Activated CD4-positive, alpha-beta T cell treated with anti-CD3 and anti-CD28 coated beads for 36 hours (primary cell): ENCODE measurements at regions not wholly inside any gene's neighbourhood (a gene's known extent, or its start where the extent isn't known, plus 50 kb on each side); places are given as distances from the start of the nearest gene placed in this dataset.

ENCODE experiments used
- ATAC-seq: fragments of 200-7000 bp; cut with Tn5 transposase; one replicate; pipeline ENCODE4 v1.10.0; 2021; ENCODE audit warnings: mild to moderate bottlenecking, moderate library complexity
- CTCF ChIA-PET: fragments of 350-600 bp; sonication (Branson Sonifier 250); formaldehyde crosslinking; loops from one replicate; lab custom pipeline; 2021; ENCODE audit warnings: antibody characterized with exemption; lab: Charles Lee
- POLR2A ChIA-PET: fragments of 350-600 bp; sonication (Branson Sonifier 250); formaldehyde crosslinking; loops from one replicate; lab custom pipeline; 2021; ENCODE audit warnings: antibody characterized with exemption, inconsistent platforms; lab: Charles Lee
- DNase-seq: peaks from one replicate; pipeline ENCODE4 v3.0.0-alpha.2; 2020
- H3K27ac Mint-ChIP-seq: one replicate; pipeline ENCODE4 v1.8.0; 2021; ENCODE audit warnings: mixed read lengths
- H3K27me3 Mint-ChIP-seq: one replicate; pipeline ENCODE4 v1.8.0; 2021; ENCODE audit warnings: mixed read lengths
- H3K36me3 Mint-ChIP-seq: one replicate; pipeline ENCODE4 v1.8.0; 2021; ENCODE audit warnings: low read depth, mixed read lengths
- H3K4me1 Mint-ChIP-seq: one replicate; pipeline ENCODE4 v1.8.0; 2021; ENCODE audit warnings: mixed read lengths
- H3K4me3 Mint-ChIP-seq: one replicate; pipeline ENCODE4 v1.8.0; 2021; ENCODE audit warnings: mild to moderate bottlenecking, moderate library complexity, mixed read lengths
- H3K9me3 Mint-ChIP-seq: one replicate; pipeline ENCODE4 v1.8.0; 2021; ENCODE audit warnings: low read depth, mixed read lengths
- intact Hi-C, 2 experiments: fragments of 100-400 bp; cut with DNase I in 1 of 2; cut with micrococcal nuclease in 1 of 2; formaldehyde crosslinking; loops; one replicate each; pipeline versions ENCODE4 v1.14.2 to v1.15.1; 2022 to 2024; cut with DNase I, micrococcal nuclease

GRCh38 chr13:103246581-103247200, 180.5 kb upstream of the SLC10A2 start:
- intact Hi-C loops, result no loop called here
- H3K9me3 Mint-ChIP-seq, result no peaks in the 10 kb centered on the region
- H3K36me3 Mint-ChIP-seq, result no peaks in the 10 kb centered on the region
- ChIA-PET POLR2A (interaction anchor here (0.6 kb wide), 2 partner anchors 21 to 48 kb away, joined by 3 read pairs; no protein-coding TSS in a partner anchor), CTCF (no interaction called here)
- no peak for DNase-seq
- no peak for ATAC-seq
- no peak overlapping the region for H3K4me3 Mint-ChIP-seq
- H3K4me1 Mint-ChIP-seq, result no peaks in the 10 kb centered on the region
- no peak overlapping the region for H3K27ac Mint-ChIP-seq
- H3K27me3 Mint-ChIP-seq, result peaks cover 2% of the 10 kb centered on the region

GRCh38 chr13:103243495-103243894, 177.3 kb upstream of the SLC10A2 start:
- Mint-ChIP-seq H3K27ac (no peak overlapping the region), H3K4me3 (no peak overlapping the region)
- POLR2A ChIA-PET, result no interaction called here

GRCh38 chr13:103238441-103238840, 172.2 kb upstream of the SLC10A2 start:
- no peak overlapping the region for H3K27ac Mint-ChIP-seq
- no peaks in the 10 kb centered on the region for H3K27me3 Mint-ChIP-seq
- H3K9me3 Mint-ChIP-seq, result peaks cover under 1% of the 10 kb centered on the region
- no peaks in the 10 kb centered on the region for H3K36me3 Mint-ChIP-seq
- H3K4me1 Mint-ChIP-seq, result no peaks in the 10 kb centered on the region
- intact Hi-C loops, result no loop called here
- no peak overlapping the region for H3K4me3 Mint-ChIP-seq
- no peak for DNase-seq
- ChIA-PET CTCF (no interaction called here), POLR2A (no interaction called here)
- no peak for ATAC-seq

More at GRCh38 chr13:103243495-103243894, 177.3 kb upstream of the SLC10A2 start:
- H3K36me3 Mint-ChIP-seq, result no peaks in the 10 kb centered on the region
- H3K4me1 Mint-ChIP-seq, result no peaks in the 10 kb centered on the region
- intact Hi-C loops, result no loop called here
- ATAC-seq (no peak), DNase-seq (no peak)
- H3K9me3 Mint-ChIP-seq, result no peaks in the 10 kb centered on the region
- H3K27me3 Mint-ChIP-seq, result peaks cover 2% of the 10 kb centered on the region
- CTCF ChIA-PET, result no interaction called here

DNA sequence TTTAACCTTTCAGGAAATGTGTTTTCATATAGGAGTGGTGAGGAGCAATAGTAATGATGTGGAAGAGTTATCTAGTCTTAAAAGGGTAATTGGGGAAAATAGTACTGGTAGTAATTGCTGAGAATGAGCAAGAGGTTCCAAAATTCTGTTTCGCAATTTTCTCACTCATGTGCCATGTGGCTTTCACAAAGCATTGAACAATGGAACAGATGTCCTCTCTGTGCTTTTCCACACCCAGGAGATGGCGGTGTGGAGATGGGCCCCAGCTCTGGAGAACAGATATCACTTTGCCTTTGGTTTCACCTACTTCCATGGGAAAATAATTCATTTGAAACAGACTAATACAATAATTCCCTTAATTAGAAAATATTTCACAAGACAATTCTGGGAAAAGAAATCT, 170.0 kb upstream of the SLC10A2 start:
- Mint-ChIP-seq H3K27me3 (peaks cover 2% of the 10 kb centered on the region), H3K4me1 (no peaks in the 10 kb centered on the region), H3K27ac (no peak overlapping the region), H3K36me3 (no peaks in the 10 kb centered on the region), H3K9me3 (peaks cover 6% of the 10 kb centered on the region), H3K4me3 (no peak overlapping the region)
- ATAC-seq (no peak), DNase-seq (no peak)
- intact Hi-C loops, result no loop called here
- POLR2A ChIA-PET, result no interaction called here
- CTCF ChIA-PET, result no interaction called here

DNA sequence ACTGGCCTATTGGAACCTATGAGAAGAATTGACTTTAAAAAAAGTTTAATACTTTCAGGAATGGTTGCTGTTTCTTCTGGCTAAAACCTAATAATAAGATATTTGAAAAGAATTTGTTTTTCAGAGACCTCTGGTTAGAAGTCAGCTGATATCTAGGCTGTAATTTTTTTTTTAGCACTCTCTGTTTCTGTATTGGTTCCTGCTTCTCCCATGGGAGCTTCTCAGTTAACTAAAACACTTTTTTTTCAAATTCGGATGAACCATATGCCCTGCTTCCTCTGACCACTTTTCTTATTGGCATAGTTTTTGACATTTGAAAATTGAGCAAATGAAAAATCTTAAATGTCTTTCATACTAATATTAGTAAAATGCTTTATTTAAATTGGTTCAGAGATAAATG, 163.5 kb upstream of the SLC10A2 start:
- ChIA-PET POLR2A (no interaction called here), CTCF (no interaction called here)
- no peaks in the 10 kb centered on the region for H3K36me3 Mint-ChIP-seq
- H3K4me1 Mint-ChIP-seq, result no peaks in the 10 kb centered on the region
- intact Hi-C loops, result no loop called here
- peaks cover 2% of the 10 kb centered on the region for H3K27me3 Mint-ChIP-seq
- H3K27ac Mint-ChIP-seq, result no peak overlapping the region
- H3K4me3 Mint-ChIP-seq, result no peak overlapping the region
- H3K9me3 Mint-ChIP-seq, result peaks cover 9% of the 10 kb centered on the region
- no peak for ATAC-seq
- no peak for DNase-seq

DNA sequence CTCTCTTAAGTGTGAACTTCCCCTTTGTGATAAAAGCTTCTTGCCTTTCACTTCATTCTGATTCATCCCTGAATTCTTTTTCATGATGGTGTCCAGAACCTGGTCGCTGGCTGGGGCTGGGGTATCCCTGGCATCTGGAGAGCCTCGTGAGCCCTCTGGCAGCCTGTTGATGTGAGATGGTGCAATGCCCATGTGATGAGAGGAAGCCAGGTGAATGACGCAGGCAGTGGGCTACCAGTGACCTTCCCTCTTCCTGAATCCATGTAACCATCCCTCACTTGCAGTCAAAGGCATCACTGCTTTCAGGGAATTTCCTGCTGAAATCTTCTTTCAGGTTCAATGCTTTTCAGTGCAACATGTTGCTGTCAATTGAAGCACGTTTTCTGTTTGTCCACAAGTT, 158.6 kb upstream of the SLC10A2 start:
- DNase-seq (no peak), ATAC-seq (no peak)
- Mint-ChIP-seq H3K9me3 (no peaks in the 10 kb centered on the region), H3K4me1 (no peaks in the 10 kb centered on the region), H3K27me3 (peaks cover 1% of the 10 kb centered on the region), H3K36me3 (no peaks in the 10 kb centered on the region), H3K4me3 (no peak overlapping the region), H3K27ac (no peak overlapping the region)
- intact Hi-C loops, result no loop called here
- POLR2A ChIA-PET, result no interaction called here
- CTCF ChIA-PET, result no interaction called here

- ChIA-PET CTCF (no interaction called here), POLR2A (no interaction called here)
- no peaks in the 10 kb centered on the region for H3K9me3 Mint-ChIP-seq
- no peaks in the 10 kb centered on the region for H3K36me3 Mint-ChIP-seq
- intact Hi-C loops, result no loop called here
- no peak overlapping the region for H3K27ac Mint-ChIP-seq
- peaks cover 1% of the 10 kb centered on the region for H3K27me3 Mint-ChIP-seq
- H3K4me1 Mint-ChIP-seq, result no peaks in the 10 kb centered on the region
- no peak overlapping the region for H3K4me3 Mint-ChIP-seq
- DNase-seq, result no peak
- no peak for ATAC-seq
Measured at GRCh38 chr13:103222683-103223082, 156.5 kb upstream of the SLC10A2 start.

DNA sequence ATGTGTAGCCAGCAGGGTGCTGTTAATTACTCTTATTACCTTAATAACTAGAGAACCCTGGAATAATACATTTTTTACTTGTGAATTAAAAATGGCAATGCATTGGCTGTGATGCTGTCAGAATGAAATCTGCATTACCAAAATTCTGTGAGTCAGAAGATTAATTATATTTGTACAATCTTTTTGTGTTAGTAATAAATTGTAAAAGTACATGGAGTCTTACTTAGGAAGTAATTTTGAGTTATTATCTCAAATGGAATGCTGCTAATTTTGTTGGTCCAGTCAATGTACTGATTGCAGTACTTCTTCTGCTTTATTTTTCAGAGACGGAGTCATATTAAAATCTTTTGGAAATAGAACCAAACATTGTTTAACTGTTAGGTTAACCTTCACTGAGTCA, 152.0 kb upstream of the SLC10A2 start:
- H3K36me3 Mint-ChIP-seq, result no peaks in the 10 kb centered on the region
- ATAC-seq (no peak), DNase-seq (no peak)
- H3K9me3 Mint-ChIP-seq, result no peaks in the 10 kb centered on the region
- H3K4me1 Mint-ChIP-seq, result no peaks in the 10 kb centered on the region
- H3K27me3 Mint-ChIP-seq, result peaks cover 1% of the 10 kb centered on the region
- POLR2A ChIA-PET, result no interaction called here
- CTCF ChIA-PET, result no interaction called here
- H3K4me3 Mint-ChIP-seq, result no peak overlapping the region
- intact Hi-C loops, result no loop called here
- H3K27ac Mint-ChIP-seq, result no peak overlapping the region

- intact Hi-C loops, result no loop called here
- Mint-ChIP-seq H3K9me3 (no peaks in the 10 kb centered on the region), H3K4me3 (no peak overlapping the region), H3K36me3 (no peaks in the 10 kb centered on the region), H3K4me1 (no peaks in the 10 kb centered on the region), H3K27me3 (no peaks in the 10 kb centered on the region), H3K27ac (no peak overlapping the region)
- ChIA-PET POLR2A (no interaction called here), CTCF (no interaction called here)
- ATAC-seq (no peak), DNase-seq (no peak)
Measured at GRCh38 chr13:103213152-103213551, 146.9 kb upstream of the SLC10A2 start.

DNA sequence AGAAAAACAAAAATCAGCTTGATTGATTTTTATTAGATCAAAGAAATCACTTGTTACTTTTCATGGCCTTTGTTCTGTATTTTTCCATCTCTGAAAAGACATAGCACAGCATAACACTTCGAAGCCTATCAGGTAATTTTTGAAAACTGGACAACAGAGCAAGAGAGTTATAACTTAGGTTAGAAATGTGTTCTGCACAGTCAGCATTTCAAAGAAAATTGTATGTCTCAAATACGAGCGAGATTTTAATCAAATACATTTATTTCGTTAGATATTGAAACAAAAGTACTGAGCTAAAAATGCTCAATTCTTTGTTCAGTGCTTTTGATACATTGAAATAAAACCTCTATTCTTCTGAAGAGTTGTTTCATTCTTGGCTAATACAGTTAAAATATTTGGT, 144.1 kb upstream of the SLC10A2 start:
- no peak for ATAC-seq
- Mint-ChIP-seq H3K4me3 (no peak overlapping the region), H3K9me3 (no peaks in the 10 kb centered on the region), H3K4me1 (no peaks in the 10 kb centered on the region), H3K27me3 (no peaks in the 10 kb centered on the region), H3K27ac (no peak overlapping the region), H3K36me3 (no peaks in the 10 kb centered on the region)
- ChIA-PET CTCF (no interaction called here), POLR2A (no interaction called here)
- intact Hi-C loops, result no loop called here
- DNase-seq, result no peak

- no peak overlapping the region for H3K4me3 Mint-ChIP-seq
- no peaks in the 10 kb centered on the region for H3K27me3 Mint-ChIP-seq
- CTCF ChIA-PET, result interaction anchor here (0.6 kb wide), 1 partner anchor 523 kb away, joined by 3 read pairs; no protein-coding TSS in a partner anchor
- no peak overlapping the region for H3K27ac Mint-ChIP-seq
- no peaks in the 10 kb centered on the region for H3K9me3 Mint-ChIP-seq
- intact Hi-C loops, result no loop called here
- no peaks in the 10 kb centered on the region for H3K36me3 Mint-ChIP-seq
- DNase-seq (no peak), ATAC-seq (no peak)
- no peaks in the 10 kb centered on the region for H3K4me1 Mint-ChIP-seq
- POLR2A ChIA-PET, result no interaction called here
Measured at GRCh38 chr13:103203735-103204330, 137.6 kb upstream of the SLC10A2 start.

DNA sequence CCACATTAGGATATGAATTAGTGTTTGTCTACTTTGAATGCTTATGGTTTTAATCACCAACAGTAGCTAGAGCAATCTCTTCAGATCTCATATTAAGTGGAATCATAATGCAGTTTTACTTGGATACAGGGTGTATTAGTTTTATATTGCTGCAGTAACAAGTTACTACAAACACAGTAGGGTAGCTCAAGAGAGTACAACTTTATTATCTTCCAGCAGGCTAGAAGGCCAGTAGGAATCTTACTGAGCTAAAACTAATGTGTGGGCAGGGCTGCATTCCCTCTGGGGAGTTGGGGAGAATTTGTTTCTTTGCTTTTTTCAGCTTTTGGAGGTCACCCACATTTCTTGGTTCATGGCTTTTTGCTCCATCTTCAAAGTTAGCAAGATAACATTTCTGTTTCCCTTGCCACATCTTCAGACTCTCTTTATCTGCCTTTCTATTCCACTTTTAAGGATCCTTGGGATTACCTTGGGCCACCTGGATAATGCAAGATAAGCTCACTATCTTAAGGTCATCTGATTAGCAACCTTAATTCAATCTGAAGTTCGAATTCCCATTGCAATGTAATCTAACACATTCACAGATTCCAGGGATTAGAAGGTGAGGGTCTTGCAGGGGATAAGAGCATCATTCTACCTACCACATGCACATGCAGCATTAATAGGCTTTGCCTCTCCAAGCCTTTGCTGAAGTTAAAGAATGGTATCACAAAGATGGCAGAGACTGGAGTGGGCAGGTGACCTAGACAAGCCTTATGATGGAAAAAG, 134.1 kb upstream of the SLC10A2 start:
- DNase-seq (no peak), ATAC-seq (no peak)
- POLR2A ChIA-PET, result no interaction called here
- no peaks in the 10 kb centered on the region for H3K36me3 Mint-ChIP-seq
- CTCF ChIA-PET, result no interaction called here
- intact Hi-C loops, result no loop called here
- H3K27me3 Mint-ChIP-seq, result no peaks in the 10 kb centered on the region
- no peak overlapping the region for H3K27ac Mint-ChIP-seq
- no peaks in the 10 kb centered on the region for H3K9me3 Mint-ChIP-seq
- H3K4me3 Mint-ChIP-seq, result no peak overlapping the region
- no peaks in the 10 kb centered on the region for H3K4me1 Mint-ChIP-seq
